Anterior cingulate cortex (tissue), 58 donors: ENCODE measurements at regions not wholly inside any gene's neighbourhood (a gene's known extent, or its start where the extent isn't known, plus 50 kb on each side); places are given as distances from the start of the nearest gene placed in this dataset.
A peak's percentile ranks its signal among the peaks of the same experiment; 100 is the strongest.

Experiments
- DNase-seq, 58 donors: peaks; one replicate each; lab custom pipeline; 2025; lab: John Stamatoyannopoulos, UW

GRCh38 chr2:21567395-21567794 lies 443.6 kb downstream of the TDRD15 start:
- no peak for DNase-seq

GRCh38 chr2:21571686-21572085 lies 447.9 kb downstream of the TDRD15 start:
- DNase-seq, result no peak

- peak in 1 of 58 donors; percentile 2 for DNase-seq
Observed at GRCh38 chr2:21580391-21580790, 456.6 kb downstream of the TDRD15 start.

GRCh38 chr2:21585881-21586280 lies 462.1 kb downstream of the TDRD15 start:
- no peak for DNase-seq

GRCh38 chr2:21590026-21590690 lies 466.4 kb downstream of the TDRD15 start:
- no peak for DNase-seq

GRCh38 chr2:21591926-21592325 lies 468.2 kb downstream of the TDRD15 start:
- DNase-seq, result no peak

GRCh38 chr2:21599417-21599816 lies 475.6 kb downstream of the TDRD15 start:
- no peak for DNase-seq

GRCh38 chr2:21602789-21603188 lies 479.0 kb downstream of the TDRD15 start:
- no peak for DNase-seq

GRCh38 chr2:21607572-21607971 lies 483.8 kb downstream of the TDRD15 start:
- no peak for DNase-seq

GRCh38 chr2:21610304-21610703 lies 486.5 kb downstream of the TDRD15 start:
- DNase-seq, result no peak

- peak in 2 of 58 donors; percentile 5 to 11 for DNase-seq
Observed at GRCh38 chr2:21617885-21618434, 494.2 kb downstream of the TDRD15 start.

- DNase-seq, result no peak
Observed at GRCh38 chr2:21620771-21621170, 497.0 kb downstream of the TDRD15 start.

- peak in 1 of 58 donors; percentile 17 for DNase-seq
Observed at GRCh38 chr2:21627938-21628337, 504.2 kb downstream of the TDRD15 start.

GRCh38 chr2:21633015-21633414 lies 509.2 kb downstream of the TDRD15 start:
- no peak for DNase-seq

- no peak for DNase-seq
Observed at GRCh38 chr2:21633466-21633865, 509.7 kb downstream of the TDRD15 start.

GRCh38 chr2:21633911-21634310 lies 510.1 kb downstream of the TDRD15 start:
- DNase-seq, result no peak

- DNase-seq, result no peak
Observed at GRCh38 chr2:21640046-21640445, 516.3 kb downstream of the TDRD15 start.

GRCh38 chr2:21642647-21643046 lies 518.9 kb downstream of the TDRD15 start:
- DNase-seq, result no peak

- no peak for DNase-seq
Observed at GRCh38 chr2:21643180-21643579, 519.4 kb downstream of the TDRD15 start.

- no peak for DNase-seq
Observed at GRCh38 chr2:21644266-21644665, 520.5 kb downstream of the TDRD15 start.

- DNase-seq, result no peak
Observed at GRCh38 chr2:21646345-21646744, 522.6 kb downstream of the TDRD15 start.

GRCh38 chr2:21650569-21650968 lies 526.8 kb downstream of the TDRD15 start:
- DNase-seq, result no peak

- no peak for DNase-seq
Observed at GRCh38 chr2:21655136-21655535, 531.4 kb downstream of the TDRD15 start.
